H1 (cell line): ENCODE measurements at regions not wholly inside any gene's neighbourhood (a gene's known extent, or its start where the extent isn't known, plus 50 kb on each side); places are given as distances from the start of the nearest gene placed in this dataset.

Experiments used
- EZH2 ChIP-seq: fragments of 200-600 bp; sonication (generic); IDR thresholded peaks from 2 replicates; pipeline ENCODE4 v1.7.1; 2012; ENCODE audit warnings: low read depth, mild to moderate bottlenecking, moderate library complexity, low read length, inconsistent platforms; ENCODE audit not compliant: severe bottlenecking
- TF ChIP-seq, protein P1 (sequence below): IDR thresholded peaks from 2 replicates; pipeline ENCODE4 v1.6.1; 2012; ENCODE audit warnings: low read length, inconsistent platforms

DNA sequence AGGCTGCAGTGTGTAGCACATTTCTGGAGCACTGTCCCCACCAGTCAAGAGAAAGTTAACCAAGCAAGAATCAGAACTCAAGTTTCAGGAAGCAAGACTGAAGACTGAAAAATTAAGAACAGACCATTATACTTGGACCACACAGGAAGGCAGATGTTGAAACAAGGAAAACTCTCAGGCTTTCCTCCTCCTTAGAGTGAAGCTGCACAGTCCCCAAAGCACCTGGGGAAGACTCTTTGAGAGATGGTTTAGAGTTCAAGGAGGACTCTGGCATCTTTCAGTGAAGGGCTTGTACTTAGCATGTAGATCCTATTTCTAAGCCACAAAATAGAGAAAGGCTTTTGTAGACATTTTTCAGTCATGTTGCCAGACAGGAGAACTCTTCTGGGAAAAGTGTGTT is 113.7 kb upstream of the KCTD3 start (continued):
- TF ChIP-seq, protein P1, sequence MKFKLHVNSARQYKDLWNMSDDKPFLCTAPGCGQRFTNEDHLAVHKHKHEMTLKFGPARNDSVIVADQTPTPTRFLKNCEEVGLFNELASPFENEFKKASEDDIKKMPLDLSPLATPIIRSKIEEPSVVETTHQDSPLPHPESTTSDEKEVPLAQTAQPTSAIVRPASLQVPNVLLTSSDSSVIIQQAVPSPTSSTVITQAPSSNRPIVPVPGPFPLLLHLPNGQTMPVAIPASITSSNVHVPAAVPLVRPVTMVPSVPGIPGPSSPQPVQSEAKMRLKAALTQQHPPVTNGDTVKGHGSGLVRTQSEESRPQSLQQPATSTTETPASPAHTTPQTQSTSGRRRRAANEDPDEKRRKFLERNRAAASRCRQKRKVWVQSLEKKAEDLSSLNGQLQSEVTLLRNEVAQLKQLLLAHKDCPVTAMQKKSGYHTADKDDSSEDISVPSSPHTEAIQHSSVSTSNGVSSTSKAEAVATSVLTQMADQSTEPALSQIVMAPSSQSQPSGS = no peak
- TF ChIP-seq EZH2 = no peak
